ENCODE measurements at regions not wholly inside any gene's neighbourhood (a gene's known extent, or its start where the extent isn't known, plus 50 kb on each side); places are given as distances from the start of the nearest gene placed in this dataset.
A peak's percentile ranks its signal among the peaks of the same experiment; 100 is the strongest.
"Not testable (repeated sequence)": the region's sequence is repeated elsewhere in the genome, so short reads cannot be mapped to it uniquely, and the experiment has no call there.

DNA sequence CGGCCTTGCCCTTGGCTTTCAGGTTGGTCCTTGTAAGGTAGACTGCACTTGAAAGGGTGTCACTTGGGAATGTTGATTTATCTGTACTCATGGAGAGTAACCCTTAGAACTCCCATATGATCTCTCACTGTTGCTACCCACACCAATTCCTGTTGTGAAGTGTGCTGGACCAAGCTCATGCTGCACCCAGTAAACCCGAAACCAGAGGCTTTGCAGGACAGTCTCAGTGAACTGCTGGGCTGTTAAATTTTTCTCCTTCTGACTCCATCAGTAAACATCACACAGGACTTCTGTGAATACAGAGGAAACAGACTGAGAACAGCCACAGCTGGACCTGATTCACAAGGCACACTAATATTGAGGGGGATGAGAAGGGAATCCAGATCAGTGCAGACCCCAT lies 783.0 kb downstream of the TMEM121 start:
- H3K4me3 ChIP-seq (ENCODE audit: low read depth, low read length): no peak overlapping the region
- DNase-seq (ENCODE audit: low read depth): no peak
- TF ChIP-seq, protein P1, sequence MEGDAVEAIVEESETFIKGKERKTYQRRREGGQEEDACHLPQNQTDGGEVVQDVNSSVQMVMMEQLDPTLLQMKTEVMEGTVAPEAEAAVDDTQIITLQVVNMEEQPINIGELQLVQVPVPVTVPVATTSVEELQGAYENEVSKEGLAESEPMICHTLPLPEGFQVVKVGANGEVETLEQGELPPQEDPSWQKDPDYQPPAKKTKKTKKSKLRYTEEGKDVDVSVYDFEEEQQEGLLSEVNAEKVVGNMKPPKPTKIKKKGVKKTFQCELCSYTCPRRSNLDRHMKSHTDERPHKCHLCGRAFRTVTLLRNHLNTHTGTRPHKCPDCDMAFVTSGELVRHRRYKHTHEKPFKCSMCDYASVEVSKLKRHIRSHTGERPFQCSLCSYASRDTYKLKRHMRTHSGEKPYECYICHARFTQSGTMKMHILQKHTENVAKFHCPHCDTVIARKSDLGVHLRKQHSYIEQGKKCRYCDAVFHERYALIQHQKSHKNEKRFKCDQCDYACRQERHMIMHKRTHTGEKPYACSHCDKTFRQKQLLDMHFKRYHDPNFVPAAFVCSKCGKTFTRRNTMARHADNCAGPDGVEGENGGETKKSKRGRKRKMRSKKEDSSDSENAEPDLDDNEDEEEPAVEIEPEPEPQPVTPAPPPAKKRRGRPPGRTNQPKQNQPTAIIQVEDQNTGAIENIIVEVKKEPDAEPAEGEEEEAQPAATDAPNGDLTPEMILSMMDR (conservative IDR thresholded peaks at IDR 0.05; ENCODE audit: low read depth, low read length): no peak

DNA sequence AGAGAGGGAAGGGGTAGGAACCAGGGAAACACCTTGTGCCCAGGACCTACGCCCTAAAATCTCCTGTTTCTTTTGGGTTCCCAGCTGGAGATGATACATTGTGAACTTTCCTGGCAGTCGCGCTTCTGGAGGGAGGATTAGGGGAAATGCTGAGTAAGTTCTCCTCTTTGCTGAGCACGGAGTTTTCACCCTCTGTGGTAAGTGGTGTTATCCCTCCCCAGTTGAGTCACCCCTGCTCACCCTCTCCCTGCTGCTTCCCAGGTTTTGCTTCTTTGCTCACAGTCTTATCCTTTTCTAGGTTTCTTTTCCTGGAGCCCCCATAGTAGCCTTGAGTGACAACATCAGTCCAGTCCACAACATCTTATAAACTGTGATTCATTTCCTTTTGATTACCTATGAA lies 789.1 kb downstream of the TMEM121 start:
- no peak for DNase-seq (ENCODE audit: low read depth)
- H3K4me3 ChIP-seq (ENCODE audit: low read depth, low read length): no peak overlapping the region
- TF ChIP-seq, protein P1 (conservative IDR thresholded peaks at IDR 0.05; ENCODE audit: low read depth, low read length): no peak

DNA sequence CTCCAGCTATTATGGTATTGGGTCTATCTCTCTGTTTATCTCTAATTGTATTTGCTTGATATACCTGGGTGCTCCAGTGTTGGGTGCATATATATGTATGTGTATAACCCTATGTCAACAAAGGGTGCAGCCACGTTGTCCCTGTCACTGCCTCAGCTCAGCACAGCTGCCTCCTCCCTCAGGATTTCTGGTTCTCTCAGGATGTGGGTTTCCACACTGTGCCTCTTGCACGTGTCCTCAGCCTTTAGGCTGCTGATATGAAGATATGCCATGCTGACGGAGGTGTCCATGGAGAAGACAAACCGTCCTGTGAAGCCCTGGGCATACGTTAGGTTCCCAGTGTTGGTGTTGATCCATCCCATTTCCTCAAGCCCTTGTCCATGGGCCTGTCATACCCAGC lies 791.2 kb downstream of the TMEM121 start:
- no peak for DNase-seq (ENCODE audit: low read depth)
- no peak overlapping the region for H3K4me3 ChIP-seq (ENCODE audit: low read depth, low read length)
- TF ChIP-seq, protein P1 (conservative IDR thresholded peaks at IDR 0.05; ENCODE audit: low read depth, low read length): no peak

DNA sequence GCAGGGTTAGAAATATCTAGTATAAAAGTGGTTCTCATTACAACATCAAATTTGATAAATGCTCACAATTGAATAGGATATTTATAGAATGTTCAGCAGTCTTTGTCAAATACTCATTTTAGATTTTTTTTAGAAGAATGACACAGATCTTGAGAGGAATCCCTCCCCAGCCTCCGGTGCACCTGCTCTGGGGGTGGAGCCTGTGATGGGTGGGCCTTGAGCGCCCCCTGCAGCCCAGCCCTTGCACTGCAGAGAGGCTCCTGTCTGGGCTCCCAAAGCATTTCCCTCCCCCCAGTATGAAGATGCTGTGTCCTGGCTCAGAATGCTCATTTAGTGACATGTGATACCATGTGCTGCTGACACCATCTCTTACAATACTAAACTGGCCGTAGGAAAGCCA lies 792.3 kb downstream of the TMEM121 start:
- no peak for DNase-seq (ENCODE audit: low read depth)
- no peak overlapping the region for H3K4me3 ChIP-seq (ENCODE audit: low read depth, low read length)
- TF ChIP-seq, protein P1 (conservative IDR thresholded peaks at IDR 0.05; ENCODE audit: low read depth, low read length): peak; percentile 13

DNA sequence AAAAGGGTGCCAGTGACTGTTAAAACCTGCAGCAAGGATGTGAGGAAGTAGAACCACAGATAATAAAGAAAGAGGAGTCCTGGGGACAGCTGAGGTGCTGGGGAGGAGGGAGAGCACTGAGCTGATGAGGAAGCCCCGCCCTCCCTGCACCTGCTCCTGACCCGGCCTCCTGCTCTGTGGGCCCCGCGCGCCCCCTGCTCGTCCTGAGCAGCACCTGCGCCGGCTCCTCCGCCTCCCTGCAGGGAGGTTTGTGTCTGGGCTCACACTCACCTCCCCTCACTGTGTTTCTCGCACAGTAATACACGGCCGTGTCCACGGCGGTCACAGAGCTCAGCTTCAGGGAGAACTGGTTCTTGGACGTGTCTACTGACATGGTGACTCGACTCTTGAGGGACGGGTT lies 797.6 kb downstream of the TMEM121 start:
- H3K4me3 ChIP-seq (ENCODE audit: low read depth, low read length); DNase-seq (ENCODE audit: low read depth): not testable (repeated sequence)

DNA sequence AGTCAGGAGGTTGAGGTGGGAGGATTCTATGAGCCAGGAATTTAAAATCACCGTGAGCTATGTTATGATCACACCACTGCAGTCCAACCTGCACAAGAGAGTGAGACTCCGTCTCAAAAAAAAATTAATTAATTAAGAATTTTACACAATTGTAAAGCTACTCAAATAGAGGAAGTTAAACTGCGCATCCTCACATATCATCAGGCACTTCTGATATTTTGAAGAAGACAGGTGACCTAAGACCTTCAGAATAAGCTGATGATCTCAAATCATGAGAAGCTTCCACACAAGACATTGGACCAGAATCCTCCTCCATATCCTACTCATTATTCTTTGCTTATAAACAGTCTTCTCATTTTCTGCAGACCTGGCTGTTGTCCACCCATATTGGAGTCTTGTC lies 800.9 kb downstream of the TMEM121 start:
- TF ChIP-seq, protein P1 (conservative IDR thresholded peaks at IDR 0.05; ENCODE audit: low read depth, low read length): no peak
- no peak for DNase-seq (ENCODE audit: low read depth)
- H3K4me3 ChIP-seq (ENCODE audit: low read depth, low read length): no peak overlapping the region

DNA sequence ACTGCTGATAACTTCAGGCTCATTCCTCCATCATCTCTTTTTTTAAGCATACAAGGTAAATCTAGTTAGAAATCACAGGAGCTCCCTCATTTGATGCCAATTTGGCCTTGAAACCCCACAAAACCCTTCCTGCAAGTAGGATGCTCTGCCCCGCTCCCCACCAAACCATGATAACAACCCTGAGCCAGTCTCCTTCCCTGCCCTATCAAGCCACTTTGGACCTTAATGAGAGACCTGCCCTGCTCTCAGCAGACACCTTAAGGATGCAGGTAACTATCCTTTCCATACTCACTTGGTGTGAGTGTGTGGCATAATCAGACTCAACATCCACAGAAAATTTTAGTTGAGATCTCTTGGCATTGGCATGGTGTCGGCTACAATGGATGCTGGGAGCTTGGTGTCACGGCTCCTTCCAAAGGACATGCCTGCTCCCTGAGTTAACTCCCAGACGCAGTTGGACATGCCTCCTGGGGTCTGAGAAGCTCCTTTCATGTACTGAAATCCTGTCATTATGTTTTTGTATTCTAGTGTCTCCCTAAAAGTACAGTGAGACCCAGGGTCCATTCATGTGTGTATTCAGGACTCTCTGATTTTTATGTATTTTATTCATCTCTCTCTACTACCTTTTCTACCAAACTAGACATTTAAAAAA lies 801.4 kb downstream of the TMEM121 start:
- not testable (repeated sequence) for H3K4me3 ChIP-seq (ENCODE audit: low read depth, low read length); DNase-seq (ENCODE audit: low read depth)

DNA sequence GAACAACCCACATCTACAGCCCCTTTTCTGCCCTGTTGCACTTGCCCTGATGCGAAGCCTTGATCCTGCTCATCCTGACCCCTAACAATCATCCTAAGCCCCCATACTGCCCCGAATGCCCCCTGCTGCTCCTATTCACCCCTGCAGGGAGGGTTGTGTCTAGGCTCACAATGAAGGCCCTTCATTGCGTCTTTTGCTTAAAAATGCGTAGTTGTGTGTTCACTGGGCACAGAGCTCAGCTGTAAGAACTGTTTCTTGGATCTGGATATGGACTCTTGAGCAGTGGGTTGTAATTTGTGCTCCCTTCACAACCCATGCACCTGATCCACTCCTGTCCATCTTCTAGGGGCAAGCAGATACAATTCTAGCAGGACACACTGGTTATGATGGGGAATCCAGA lies 802.9 kb downstream of the TMEM121 start:
- not testable (repeated sequence) for H3K4me3 ChIP-seq (ENCODE audit: low read depth, low read length); DNase-seq (ENCODE audit: low read depth)

DNA sequence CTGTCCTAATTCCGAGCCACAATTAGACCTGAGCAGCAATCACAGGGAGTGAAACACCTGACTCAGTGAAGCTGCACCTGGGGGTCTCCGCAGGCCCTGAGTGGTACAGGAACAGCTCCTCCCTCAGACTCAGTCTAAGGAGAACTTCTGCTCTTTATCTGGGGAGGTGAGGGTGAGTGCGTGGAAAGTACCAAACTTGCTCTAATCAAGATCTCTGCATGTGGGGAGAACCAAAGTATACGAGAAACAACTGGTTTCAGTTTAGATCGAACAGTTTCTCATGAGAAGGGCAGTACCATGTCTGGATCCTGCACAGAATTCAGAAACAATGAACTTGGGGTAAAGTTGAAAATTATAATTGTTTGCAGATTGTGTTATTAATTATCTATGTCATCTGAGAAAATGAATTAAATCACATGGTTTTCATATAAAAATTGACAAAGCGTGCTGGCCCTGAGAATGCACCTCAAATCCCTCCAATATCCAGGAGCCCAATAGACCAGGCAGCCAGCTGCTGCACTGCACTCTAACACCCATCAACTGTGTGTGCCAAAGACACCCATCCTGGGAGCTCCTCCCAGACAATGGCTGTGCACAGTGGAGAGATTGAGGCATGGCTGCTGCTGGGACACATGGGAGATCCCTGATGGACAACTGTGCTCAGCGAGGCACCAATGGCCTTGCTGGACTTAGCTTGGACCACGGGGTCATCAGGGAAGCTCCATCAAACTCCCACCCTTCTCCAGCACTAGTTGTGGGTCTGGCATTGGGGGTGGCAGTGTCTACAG lies 803.8 kb downstream of the TMEM121 start:
- DNase-seq (ENCODE audit: low read depth); H3K4me3 ChIP-seq (ENCODE audit: low read depth, low read length): not testable (repeated sequence)

DNA sequence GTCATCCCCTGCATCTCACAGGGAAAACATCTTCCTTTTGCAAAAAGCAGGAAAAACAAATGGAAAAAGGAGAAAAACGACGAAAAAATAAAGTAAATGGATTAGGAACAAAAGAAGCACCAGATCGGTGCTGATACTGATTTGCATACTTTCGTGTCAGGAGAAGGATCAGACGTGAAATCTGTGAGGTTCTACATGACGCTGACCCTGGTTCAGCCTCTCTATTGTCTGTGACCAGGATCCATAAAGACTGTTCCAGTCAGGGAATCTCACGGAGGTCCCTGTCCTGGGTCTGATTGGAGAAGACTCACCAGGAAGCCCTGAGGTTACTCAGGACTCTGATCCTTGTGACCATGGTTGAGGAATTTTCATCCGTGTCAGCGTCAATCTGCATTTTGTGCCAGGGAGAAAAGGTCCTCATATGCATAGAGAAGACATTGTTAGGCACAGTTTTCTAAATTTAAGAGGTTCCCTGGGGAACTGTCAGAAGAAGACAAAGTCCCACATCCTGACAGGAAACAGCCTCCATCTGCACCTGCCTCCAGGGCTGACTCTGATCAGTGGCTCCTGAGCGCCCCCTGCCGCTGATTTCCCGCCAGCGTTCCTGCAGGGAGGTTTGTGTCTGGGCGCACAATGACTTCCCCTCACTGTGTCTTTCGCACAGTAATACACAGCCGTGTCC lies 808.2 kb downstream of the TMEM121 start:
- not testable (repeated sequence) for DNase-seq (ENCODE audit: low read depth); H3K4me3 ChIP-seq (ENCODE audit: low read depth, low read length)

DNA sequence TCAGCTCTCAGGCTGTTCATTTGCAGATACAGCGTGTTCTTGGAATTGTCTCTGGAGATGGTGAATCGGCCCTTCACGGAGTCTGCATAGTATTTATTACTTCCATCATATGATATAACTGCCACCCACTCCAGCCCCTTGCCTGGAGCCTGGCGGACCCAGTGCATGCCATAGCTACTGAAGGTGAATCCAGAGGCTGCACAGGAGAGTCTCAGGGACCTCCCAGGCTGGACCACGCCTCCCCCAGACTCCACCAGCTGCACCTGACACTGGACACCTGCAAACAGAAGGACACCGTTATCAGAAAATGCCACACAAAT lies 808.7 kb downstream of the TMEM121 start:
- DNase-seq (ENCODE audit: low read depth): not testable (repeated sequence)

DNA sequence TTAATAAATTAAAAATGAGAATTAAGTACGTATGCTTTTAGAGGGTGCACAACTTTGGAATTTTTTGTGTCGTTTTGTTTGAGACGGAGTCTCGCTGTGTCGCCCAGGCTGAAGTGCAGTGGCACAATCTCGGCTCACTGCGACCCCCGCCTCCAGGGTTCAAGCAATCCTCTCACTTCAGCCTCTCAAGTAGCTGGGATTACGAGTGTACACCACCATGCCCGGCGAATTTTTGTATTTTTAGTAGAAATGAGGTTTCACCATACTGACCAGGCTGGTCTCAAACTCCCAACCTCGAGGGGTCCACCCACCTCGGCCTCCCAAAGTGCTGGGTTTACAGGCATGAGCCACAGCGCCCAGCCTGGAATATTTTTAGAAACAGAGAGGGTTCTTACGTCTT lies 812.4 kb downstream of the TMEM121 start:
- DNase-seq (ENCODE audit: low read depth); H3K4me3 ChIP-seq (ENCODE audit: low read depth, low read length): not testable (repeated sequence)

More for the DNA sequence above, 808.7 kb downstream of the TMEM121 start:
- not testable (repeated sequence) for H3K4me3 ChIP-seq (ENCODE audit: low read depth, low read length)

DNA sequence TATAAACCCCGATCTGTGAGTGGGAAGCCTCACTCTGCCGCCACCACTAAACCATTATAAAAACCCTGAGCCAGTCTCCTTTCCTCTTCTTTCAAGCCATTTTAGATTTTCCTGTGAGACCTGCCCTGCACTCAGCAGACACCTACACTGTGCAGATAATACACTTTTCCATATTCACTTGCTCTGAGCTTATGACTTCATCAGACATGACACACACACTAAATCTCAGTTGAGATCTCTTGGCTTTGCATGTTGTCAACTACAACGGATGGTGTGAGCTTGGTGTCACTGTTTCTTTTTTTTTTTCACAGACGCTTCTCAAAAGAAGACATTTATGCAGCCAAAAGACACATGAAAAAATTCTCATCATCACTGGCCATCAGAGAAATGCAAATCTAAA lies 814.3 kb downstream of the TMEM121 start:
- H3K4me3 ChIP-seq (ENCODE audit: low read depth, low read length); DNase-seq (ENCODE audit: low read depth): not testable (repeated sequence)
